ENCODE measurements at regions not wholly inside any gene's neighbourhood (a gene's known extent, or its start where the extent isn't known, plus 50 kb on each side); places are given as distances from the start of the nearest gene placed in this dataset.
A peak's percentile ranks its signal among the peaks of the same experiment; 100 is the strongest.

GRCh38 chr2:129252781-129253460 lies 726.5 kb upstream of the RAB6C start:
- no peak for TF ChIP-seq CTCF (IDR thresholded peaks at IDR 0.05; ENCODE audit: insufficient read depth, low read length, poor library complexity, severe bottlenecking)
- TF ChIP-seq EZH2phosphoT487 (conservative IDR thresholded peaks at IDR 0.05; ENCODE audit: low read length), result no peak
- H3K9me2 ChIP-seq (replicated peaks; ENCODE audit: insufficient read depth, low read length), result no peaks in the 10 kb centered on the region; the same call in 1 of the 2 replicates
- H3K9me3 ChIP-seq (ENCODE audit: insufficient read depth, low read length), result no peaks in the 10 kb centered on the region
- no peaks in the 10 kb centered on the region for H3K79me2 ChIP-seq (ENCODE audit: insufficient read depth, low read length)
- no peak overlapping the region for H3K9ac ChIP-seq (ENCODE audit: low read length)
- H4K20me1 ChIP-seq (ENCODE audit: low read depth, low read length), result no peaks in the 10 kb centered on the region
- no peak overlapping the region for H3K27ac ChIP-seq (ENCODE audit: low read depth, low read length)
- no peak overlapping the region for H3K4me3 ChIP-seq (ENCODE audit: insufficient read depth, low read length, poor library complexity, severe bottlenecking)
- H3F3A ChIP-seq (ENCODE audit: insufficient read depth), result no peaks in the 10 kb centered on the region
- H3K27me3 ChIP-seq (ENCODE audit: low read length), result no peaks in the 10 kb centered on the region
- H3K4me2 ChIP-seq (ENCODE audit: low read depth, low read length, poor library complexity, severe bottlenecking), result no peak overlapping the region
- H2AFZ ChIP-seq (ENCODE audit: low read depth, low read length, severe bottlenecking), result no peak overlapping the region
- no peaks in the 10 kb centered on the region for H3K36me3 ChIP-seq (ENCODE audit: low read length)

- no peak overlapping the region for H3K27ac ChIP-seq (ENCODE audit: low read depth, low read length)
- no peaks in the 10 kb centered on the region; the same call in 1 of the 2 replicates for H3K9me2 ChIP-seq (replicated peaks; ENCODE audit: insufficient read depth, low read length)
- H3K79me2 ChIP-seq (ENCODE audit: insufficient read depth, low read length), result no peaks in the 10 kb centered on the region
- no peaks in the 10 kb centered on the region for H3K36me3 ChIP-seq (ENCODE audit: low read length)
- H4K20me1 ChIP-seq (ENCODE audit: low read depth, low read length), result no peaks in the 10 kb centered on the region
- no peaks in the 10 kb centered on the region for H3K9me3 ChIP-seq (ENCODE audit: insufficient read depth, low read length)
- H3K27me3 ChIP-seq (ENCODE audit: low read length), result no peaks in the 10 kb centered on the region
- TF ChIP-seq CTCF (IDR thresholded peaks at IDR 0.05; ENCODE audit: insufficient read depth, low read length, poor library complexity, severe bottlenecking) (peak; percentile 12), EZH2phosphoT487 (conservative IDR thresholded peaks at IDR 0.05; ENCODE audit: low read length) (no peak)
- no peak overlapping the region for H3K9ac ChIP-seq (ENCODE audit: low read length)
- H2AFZ ChIP-seq (ENCODE audit: low read depth, low read length, severe bottlenecking), result no peak overlapping the region
- H3F3A ChIP-seq (ENCODE audit: insufficient read depth), result no peaks in the 10 kb centered on the region
- H3K4me3 ChIP-seq (ENCODE audit: insufficient read depth, low read length, poor library complexity, severe bottlenecking), result no peak overlapping the region
- H3K4me2 ChIP-seq (ENCODE audit: low read depth, low read length, poor library complexity, severe bottlenecking), result no peak overlapping the region
These were observed 726.0 kb upstream of the RAB6C start for GRCh38 chr2:129253461-129253812.

GRCh38 chr2:129254718-129255117 lies 724.7 kb upstream of the RAB6C start:
- Histone ChIP-seq H3K9me3 (ENCODE audit: insufficient read depth, low read length) (no peaks in the 10 kb centered on the region), H3F3A (ENCODE audit: insufficient read depth) (no peaks in the 10 kb centered on the region), H3K9me2 (replicated peaks; ENCODE audit: insufficient read depth, low read length) (no peaks in the 10 kb centered on the region; the same call in 1 of the 2 replicates), H3K27me3 (ENCODE audit: low read length) (no peaks in the 10 kb centered on the region), H3K9ac (ENCODE audit: low read length) (no peak overlapping the region), H3K4me3 (ENCODE audit: insufficient read depth, low read length, poor library complexity, severe bottlenecking) (no peak overlapping the region), H3K4me2 (ENCODE audit: low read depth, low read length, poor library complexity, severe bottlenecking) (no peak overlapping the region), H4K20me1 (ENCODE audit: low read depth, low read length) (no peaks in the 10 kb centered on the region), H3K27ac (ENCODE audit: low read depth, low read length) (no peak overlapping the region), H3K36me3 (ENCODE audit: low read length) (no peaks in the 10 kb centered on the region), H2AFZ (ENCODE audit: low read depth, low read length, severe bottlenecking) (no peak overlapping the region), H3K79me2 (ENCODE audit: insufficient read depth, low read length) (no peaks in the 10 kb centered on the region)
- no peak for TF ChIP-seq CTCF (IDR thresholded peaks at IDR 0.05; ENCODE audit: insufficient read depth, low read length, poor library complexity, severe bottlenecking)
- TF ChIP-seq EZH2phosphoT487 (conservative IDR thresholded peaks at IDR 0.05; ENCODE audit: low read length), result no peak
